WTC11 (cell line): ENCODE measurements at regions not wholly inside any gene's neighbourhood (a gene's known extent, or its start where the extent isn't known, plus 50 kb on each side); places are given as distances from the start of the nearest gene placed in this dataset.

Experiments used
- ATAC-seq: fragments of 200-7000 bp; cut with Tn5 transposase; 2 replicates; pipeline ENCODE4 v1.10.0; 2021; ENCODE audit warnings: mild to moderate bottlenecking, moderate library complexity
- CTCF ChIA-PET: fragments of 300-600 bp; sonication (Branson Sonifier 250); formaldehyde crosslinking; loops from one replicate; lab custom pipeline; 2021; ENCODE audit warnings: antibody characterized with exemption; lab: Charles Lee
- POLR2A ChIA-PET: fragments of 350-600 bp; sonication (Branson Sonifier 250); formaldehyde crosslinking; loops from one replicate; lab custom pipeline; 2021; ENCODE audit warnings: antibody characterized with exemption; lab: Charles Lee
- DNase-seq: peaks from one replicate; pipeline ENCODE4 v3.0.0; 2021; ENCODE audit warnings: low spot score
- H3K27ac Mint-ChIP-seq: 2 replicates; pipeline ENCODE4 v1.8.0; 2021; ENCODE audit warnings: mixed read lengths
- H3K27me3 Mint-ChIP-seq: 2 replicates; pipeline ENCODE4 v1.8.0; 2021; ENCODE audit warnings: low read depth, mild to moderate bottlenecking, moderate library complexity, mixed read lengths
- H3K36me3 Mint-ChIP-seq: 2 replicates; pipeline ENCODE4 v1.8.0; 2021; ENCODE audit warnings: mixed read lengths
- H3K4me1 Mint-ChIP-seq: 2 replicates; pipeline ENCODE4 v1.8.0; 2022; ENCODE audit warnings: mixed read lengths
- H3K4me3 Mint-ChIP-seq: 2 replicates; pipeline ENCODE4 v1.8.0; 2021; ENCODE audit warnings: mild to moderate bottlenecking, moderate library complexity, mixed read lengths
- H3K9me3 Mint-ChIP-seq: 2 replicates; pipeline ENCODE4 v1.8.0; 2021; ENCODE audit warnings: mixed read lengths
- CREM ChIP-seq: sonication (generic); formaldehyde crosslinking; IDR thresholded peaks from 2 replicates; pipeline ENCODE4 v1.8.1; 2022; ENCODE audit warnings: mild to moderate bottlenecking, missing genetic modification reagents, moderate library complexity
- ESRRA ChIP-seq: sonication (generic); formaldehyde crosslinking; IDR thresholded peaks from 2 replicates; pipeline ENCODE4 v1.8.1; 2022; ENCODE audit warnings: mild to moderate bottlenecking, missing genetic modification reagents, borderline replicate concordance
- GTF2I ChIP-seq: fragments of 250-450 bp; sonication (Bioruptor Pico); conservative IDR thresholded peaks from 2 replicates; pipeline ENCODE4 v1.4.0; 2021; ENCODE audit warnings: mild to moderate bottlenecking
- MXD4 ChIP-seq: fragments of 250-450 bp; sonication (Bioruptor Pico); IDR thresholded peaks from 2 replicates; pipeline ENCODE4 v1.8.0; 2021; ENCODE audit warnings: mild to moderate bottlenecking, moderate library complexity, borderline replicate concordance
- NFATC4 ChIP-seq: fragments of 250-450 bp; sonication (Bioruptor Pico); IDR thresholded peaks from 2 replicates; pipeline ENCODE4 v1.9.0; 2021; ENCODE audit warnings: mild to moderate bottlenecking
- NFE2L1 ChIP-seq: sonication (generic); formaldehyde crosslinking; IDR thresholded peaks from 2 replicates; pipeline ENCODE4 v1.8.1; 2023; ENCODE audit warnings: missing genetic modification reagents
- NR1H2 ChIP-seq: sonication (generic); formaldehyde crosslinking; IDR thresholded peaks from 2 replicates; pipeline ENCODE4 v1.9.0; 2021; ENCODE audit warnings: mild to moderate bottlenecking, moderate library complexity, missing genetic modification reagents
- ZBTB21 ChIP-seq: sonication (generic); formaldehyde crosslinking; IDR thresholded peaks from 2 replicates; pipeline ENCODE4 v1.8.1; 2023; ENCODE audit warnings: mild to moderate bottlenecking, missing genetic modification reagents, borderline replicate concordance
- ZNF416 ChIP-seq: fragments of 250-450 bp; sonication (Bioruptor Pico); IDR thresholded peaks from 2 replicates; pipeline ENCODE4 v1.9.0; 2021; ENCODE audit warnings: mild to moderate bottlenecking, inconsistent platforms
- TF ChIP-seq, protein P1 (sequence below): sonication (generic); formaldehyde crosslinking; IDR thresholded peaks from 2 replicates; pipeline ENCODE4 v1.8.0; 2023; ENCODE audit warnings: missing genetic modification reagents
- TF ChIP-seq, protein P2 (sequence below): sonication (generic); formaldehyde crosslinking; IDR thresholded peaks from 2 replicates; pipeline ENCODE4 v1.8.0; 2023; ENCODE audit warnings: missing genetic modification reagents, mild to moderate bottlenecking, borderline replicate concordance
- TF ChIP-seq, protein P3 (sequence below): fragments of 250-450 bp; sonication (Bioruptor Pico); IDR thresholded peaks from 2 replicates; pipeline ENCODE4 v1.9.0; 2021; ENCODE audit warnings: mild to moderate bottlenecking, borderline replicate concordance
- TF ChIP-seq, protein P4 (sequence below): fragments of 250-450 bp; sonication (Bioruptor Pico); IDR thresholded peaks from 2 replicates; pipeline ENCODE4 v1.8.0; 2021; ENCODE audit warnings: mild to moderate bottlenecking
- TF ChIP-seq, protein P5 (sequence below): fragments of 200-600 bp; IDR thresholded peaks from 2 replicates; pipeline ENCODE4 v1.8.0; 2022; ENCODE audit warnings: antibody characterized with exemption

DNA sequence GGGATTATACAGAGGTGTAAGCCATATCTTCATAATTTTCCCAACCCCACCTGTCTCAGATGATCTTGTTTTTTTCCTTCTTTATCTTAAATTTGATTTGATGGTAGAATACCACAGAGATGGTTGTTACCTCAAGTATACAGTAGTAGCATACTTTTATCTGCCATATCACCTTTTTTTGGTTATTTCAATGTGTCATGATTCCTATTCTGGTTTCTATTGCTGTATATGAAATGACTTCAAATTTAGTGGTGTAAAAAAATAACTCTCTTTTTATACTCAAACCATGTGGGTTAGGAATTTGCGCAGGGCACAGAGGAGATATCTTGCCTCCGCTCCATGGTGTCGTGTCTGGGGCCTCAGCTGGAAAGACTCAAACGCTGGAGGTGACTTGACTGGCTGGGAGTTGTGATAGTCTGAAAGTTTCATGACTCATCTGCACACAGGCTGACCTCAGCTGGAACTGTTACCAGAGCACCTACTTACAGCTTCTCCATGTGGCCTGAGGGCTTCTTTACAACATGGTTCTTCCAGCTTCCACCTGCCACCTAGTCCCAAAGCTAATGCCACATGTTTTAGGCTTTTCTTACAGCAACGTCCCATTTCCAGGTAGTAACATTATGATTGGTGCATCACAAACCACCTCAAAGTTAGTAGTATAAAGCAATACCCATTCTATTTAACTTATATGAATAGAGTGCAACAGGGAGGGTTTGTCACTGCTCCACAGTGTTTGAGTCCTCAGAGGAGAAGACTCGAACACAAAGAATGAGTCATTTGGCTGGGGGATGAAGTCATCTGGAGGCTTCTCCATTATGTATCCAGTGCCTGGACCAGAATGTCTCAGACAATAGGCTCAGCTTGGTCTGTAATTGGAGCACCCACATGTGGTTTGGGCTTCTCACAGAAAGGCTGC is 82.3 kb upstream of the XPO1 start:
- ChIA-PET POLR2A (no interaction called here), CTCF (no interaction called here)
- DNase-seq, result no peak
- ATAC-seq, result no peak
- Mint-ChIP-seq H3K27ac (no peak overlapping the region), H3K27me3 (no peaks in the 10 kb centered on the region), H3K36me3 (no peaks in the 10 kb centered on the region), H3K4me1 (no peaks in the 10 kb centered on the region), H3K4me3 (no peak overlapping the region), H3K9me3 (no peaks in the 10 kb centered on the region)
- TF ChIP-seq ESRRA (CRISPR knock-in tag) (no peak), GTF2I (CRISPR knock-in tag) (no peak), CREM (CRISPR knock-in tag) (no peak), ZNF416 (no peak)
- TF ChIP-seq, protein P1, sequence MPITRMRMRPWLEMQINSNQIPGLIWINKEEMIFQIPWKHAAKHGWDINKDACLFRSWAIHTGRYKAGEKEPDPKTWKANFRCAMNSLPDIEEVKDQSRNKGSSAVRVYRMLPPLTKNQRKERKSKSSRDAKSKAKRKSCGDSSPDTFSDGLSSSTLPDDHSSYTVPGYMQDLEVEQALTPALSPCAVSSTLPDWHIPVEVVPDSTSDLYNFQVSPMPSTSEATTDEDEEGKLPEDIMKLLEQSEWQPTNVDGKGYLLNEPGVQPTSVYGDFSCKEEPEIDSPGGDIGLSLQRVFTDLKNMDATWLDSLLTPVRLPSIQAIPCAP (CRISPR knock-in tag), result no peak
- TF ChIP-seq, protein P2, sequence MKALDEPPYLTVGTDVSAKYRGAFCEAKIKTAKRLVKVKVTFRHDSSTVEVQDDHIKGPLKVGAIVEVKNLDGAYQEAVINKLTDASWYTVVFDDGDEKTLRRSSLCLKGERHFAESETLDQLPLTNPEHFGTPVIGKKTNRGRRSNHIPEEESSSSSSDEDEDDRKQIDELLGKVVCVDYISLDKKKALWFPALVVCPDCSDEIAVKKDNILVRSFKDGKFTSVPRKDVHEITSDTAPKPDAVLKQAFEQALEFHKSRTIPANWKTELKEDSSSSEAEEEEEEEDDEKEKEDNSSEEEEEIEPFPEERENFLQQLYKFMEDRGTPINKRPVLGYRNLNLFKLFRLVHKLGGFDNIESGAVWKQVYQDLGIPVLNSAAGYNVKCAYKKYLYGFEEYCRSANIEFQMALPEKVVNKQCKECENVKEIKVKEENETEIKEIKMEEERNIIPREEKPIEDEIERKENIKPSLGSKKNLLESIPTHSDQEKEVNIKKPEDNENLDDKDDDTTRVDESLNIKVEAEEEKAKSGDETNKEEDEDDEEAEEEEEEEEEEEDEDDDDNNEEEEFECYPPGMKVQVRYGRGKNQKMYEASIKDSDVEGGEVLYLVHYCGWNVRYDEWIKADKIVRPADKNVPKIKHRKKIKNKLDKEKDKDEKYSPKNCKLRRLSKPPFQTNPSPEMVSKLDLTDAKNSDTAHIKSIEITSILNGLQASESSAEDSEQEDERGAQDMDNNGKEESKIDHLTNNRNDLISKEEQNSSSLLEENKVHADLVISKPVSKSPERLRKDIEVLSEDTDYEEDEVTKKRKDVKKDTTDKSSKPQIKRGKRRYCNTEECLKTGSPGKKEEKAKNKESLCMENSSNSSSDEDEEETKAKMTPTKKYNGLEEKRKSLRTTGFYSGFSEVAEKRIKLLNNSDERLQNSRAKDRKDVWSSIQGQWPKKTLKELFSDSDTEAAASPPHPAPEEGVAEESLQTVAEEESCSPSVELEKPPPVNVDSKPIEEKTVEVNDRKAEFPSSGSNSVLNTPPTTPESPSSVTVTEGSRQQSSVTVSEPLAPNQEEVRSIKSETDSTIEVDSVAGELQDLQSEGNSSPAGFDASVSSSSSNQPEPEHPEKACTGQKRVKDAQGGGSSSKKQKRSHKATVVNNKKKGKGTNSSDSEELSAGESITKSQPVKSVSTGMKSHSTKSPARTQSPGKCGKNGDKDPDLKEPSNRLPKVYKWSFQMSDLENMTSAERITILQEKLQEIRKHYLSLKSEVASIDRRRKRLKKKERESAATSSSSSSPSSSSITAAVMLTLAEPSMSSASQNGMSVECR, result no peak

DNA sequence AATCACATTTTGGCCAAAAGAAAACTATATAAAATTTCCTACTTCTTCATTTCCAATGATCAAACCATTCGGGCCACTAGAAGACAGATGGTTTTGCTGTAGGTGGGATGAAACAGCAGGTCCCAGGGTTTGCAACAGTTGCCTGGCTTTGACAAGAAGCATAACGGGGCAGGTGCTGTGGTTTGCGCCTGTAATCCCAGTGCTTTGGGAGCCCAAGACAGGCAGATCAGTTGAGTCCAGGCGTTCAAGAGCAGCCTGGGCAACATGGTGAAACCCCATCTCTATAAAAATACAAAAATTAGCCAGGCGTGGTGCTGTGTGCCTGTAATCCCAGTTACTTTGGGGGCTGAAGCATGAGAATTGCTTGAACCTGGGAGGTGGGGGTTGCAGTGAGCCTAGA is 81.4 kb upstream of the XPO1 start:
- no peaks in the 10 kb centered on the region for H3K27me3 Mint-ChIP-seq
- ChIA-PET POLR2A (no interaction called here), CTCF (no interaction called here)
- H3K36me3 Mint-ChIP-seq, result no peaks in the 10 kb centered on the region
- no peak overlapping the region for H3K27ac Mint-ChIP-seq
- H3K4me3 Mint-ChIP-seq, result no peak overlapping the region
- no peaks in the 10 kb centered on the region for H3K9me3 Mint-ChIP-seq
- DNase-seq, result no peak
- no peak for ATAC-seq
- H3K4me1 Mint-ChIP-seq, result no peaks in the 10 kb centered on the region
- TF ChIP-seq, protein P1 (CRISPR knock-in tag), result no peak
- TF ChIP-seq NFE2L1, result no peak
- TF ChIP-seq, protein P3, sequence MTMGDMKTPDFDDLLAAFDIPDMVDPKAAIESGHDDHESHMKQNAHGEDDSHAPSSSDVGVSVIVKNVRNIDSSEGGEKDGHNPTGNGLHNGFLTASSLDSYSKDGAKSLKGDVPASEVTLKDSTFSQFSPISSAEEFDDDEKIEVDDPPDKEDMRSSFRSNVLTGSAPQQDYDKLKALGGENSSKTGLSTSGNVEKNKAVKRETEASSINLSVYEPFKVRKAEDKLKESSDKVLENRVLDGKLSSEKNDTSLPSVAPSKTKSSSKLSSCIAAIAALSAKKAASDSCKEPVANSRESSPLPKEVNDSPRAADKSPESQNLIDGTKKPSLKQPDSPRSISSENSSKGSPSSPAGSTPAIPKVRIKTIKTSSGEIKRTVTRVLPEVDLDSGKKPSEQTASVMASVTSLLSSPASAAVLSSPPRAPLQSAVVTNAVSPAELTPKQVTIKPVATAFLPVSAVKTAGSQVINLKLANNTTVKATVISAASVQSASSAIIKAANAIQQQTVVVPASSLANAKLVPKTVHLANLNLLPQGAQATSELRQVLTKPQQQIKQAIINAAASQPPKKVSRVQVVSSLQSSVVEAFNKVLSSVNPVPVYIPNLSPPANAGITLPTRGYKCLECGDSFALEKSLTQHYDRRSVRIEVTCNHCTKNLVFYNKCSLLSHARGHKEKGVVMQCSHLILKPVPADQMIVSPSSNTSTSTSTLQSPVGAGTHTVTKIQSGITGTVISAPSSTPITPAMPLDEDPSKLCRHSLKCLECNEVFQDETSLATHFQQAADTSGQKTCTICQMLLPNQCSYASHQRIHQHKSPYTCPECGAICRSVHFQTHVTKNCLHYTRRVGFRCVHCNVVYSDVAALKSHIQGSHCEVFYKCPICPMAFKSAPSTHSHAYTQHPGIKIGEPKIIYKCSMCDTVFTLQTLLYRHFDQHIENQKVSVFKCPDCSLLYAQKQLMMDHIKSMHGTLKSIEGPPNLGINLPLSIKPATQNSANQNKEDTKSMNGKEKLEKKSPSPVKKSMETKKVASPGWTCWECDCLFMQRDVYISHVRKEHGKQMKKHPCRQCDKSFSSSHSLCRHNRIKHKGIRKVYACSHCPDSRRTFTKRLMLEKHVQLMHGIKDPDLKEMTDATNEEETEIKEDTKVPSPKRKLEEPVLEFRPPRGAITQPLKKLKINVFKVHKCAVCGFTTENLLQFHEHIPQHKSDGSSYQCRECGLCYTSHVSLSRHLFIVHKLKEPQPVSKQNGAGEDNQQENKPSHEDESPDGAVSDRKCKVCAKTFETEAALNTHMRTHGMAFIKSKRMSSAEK (CRISPR knock-in tag), result no peak
- no peak for TF ChIP-seq ZBTB21 (CRISPR knock-in tag)
- no peak for TF ChIP-seq NR1H2 (CRISPR knock-in tag)
- TF ChIP-seq, protein P4, sequence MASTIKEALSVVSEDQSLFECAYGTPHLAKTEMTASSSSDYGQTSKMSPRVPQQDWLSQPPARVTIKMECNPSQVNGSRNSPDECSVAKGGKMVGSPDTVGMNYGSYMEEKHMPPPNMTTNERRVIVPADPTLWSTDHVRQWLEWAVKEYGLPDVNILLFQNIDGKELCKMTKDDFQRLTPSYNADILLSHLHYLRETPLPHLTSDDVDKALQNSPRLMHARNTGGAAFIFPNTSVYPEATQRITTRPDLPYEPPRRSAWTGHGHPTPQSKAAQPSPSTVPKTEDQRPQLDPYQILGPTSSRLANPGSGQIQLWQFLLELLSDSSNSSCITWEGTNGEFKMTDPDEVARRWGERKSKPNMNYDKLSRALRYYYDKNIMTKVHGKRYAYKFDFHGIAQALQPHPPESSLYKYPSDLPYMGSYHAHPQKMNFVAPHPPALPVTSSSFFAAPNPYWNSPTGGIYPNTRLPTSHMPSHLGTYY, result no peak
- TF ChIP-seq NFATC4 (CRISPR knock-in tag), result no peak
- no peak for TF ChIP-seq MXD4 (CRISPR knock-in tag)
- TF ChIP-seq, protein P2, result no peak
- TF ChIP-seq, protein P5, sequence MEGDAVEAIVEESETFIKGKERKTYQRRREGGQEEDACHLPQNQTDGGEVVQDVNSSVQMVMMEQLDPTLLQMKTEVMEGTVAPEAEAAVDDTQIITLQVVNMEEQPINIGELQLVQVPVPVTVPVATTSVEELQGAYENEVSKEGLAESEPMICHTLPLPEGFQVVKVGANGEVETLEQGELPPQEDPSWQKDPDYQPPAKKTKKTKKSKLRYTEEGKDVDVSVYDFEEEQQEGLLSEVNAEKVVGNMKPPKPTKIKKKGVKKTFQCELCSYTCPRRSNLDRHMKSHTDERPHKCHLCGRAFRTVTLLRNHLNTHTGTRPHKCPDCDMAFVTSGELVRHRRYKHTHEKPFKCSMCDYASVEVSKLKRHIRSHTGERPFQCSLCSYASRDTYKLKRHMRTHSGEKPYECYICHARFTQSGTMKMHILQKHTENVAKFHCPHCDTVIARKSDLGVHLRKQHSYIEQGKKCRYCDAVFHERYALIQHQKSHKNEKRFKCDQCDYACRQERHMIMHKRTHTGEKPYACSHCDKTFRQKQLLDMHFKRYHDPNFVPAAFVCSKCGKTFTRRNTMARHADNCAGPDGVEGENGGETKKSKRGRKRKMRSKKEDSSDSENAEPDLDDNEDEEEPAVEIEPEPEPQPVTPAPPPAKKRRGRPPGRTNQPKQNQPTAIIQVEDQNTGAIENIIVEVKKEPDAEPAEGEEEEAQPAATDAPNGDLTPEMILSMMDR, result no peak
